RCC 7860 (cell line): ENCODE measurements at regions not wholly inside any gene's neighbourhood (a gene's known extent, or its start where the extent isn't known, plus 50 kb on each side); places are given as distances from the start of the nearest gene placed in this dataset.
A peak's percentile ranks its signal among the peaks of the same experiment; 100 is the strongest.
"Not testable (repeated sequence)": the region's sequence is repeated elsewhere in the genome, so short reads cannot be mapped to it uniquely, and the experiment has no call there.

Experiments
- DNase-seq: peaks from one replicate; pipeline ENCODE4 v3.0.0-alpha.2; 2015; ENCODE audit warnings: low spot score
- FAIRE-seq: peaks from 2 replicates; lab custom pipeline; 2012; peaks lifted over from hg19 to GRCh38; lab: Jason Lieb, UNC

- FAIRE-seq (no peak), DNase-seq (no peak)
Measured at GRCh38 chr13:79998381-79998880, 342.5 kb downstream of the SPRY2 start.

GRCh38 chr13:79997244-79997643 lies 343.7 kb downstream of the SPRY2 start:
- FAIRE-seq (no peak), DNase-seq (no peak)

GRCh38 chr13:79995334-79995733 lies 345.6 kb downstream of the SPRY2 start:
- peak; percentile 74 for DNase-seq
- FAIRE-seq, result peak; percentile 70

- no peak for FAIRE-seq
- DNase-seq, result no peak
Measured at GRCh38 chr13:79992111-79992510, 348.8 kb downstream of the SPRY2 start.

- DNase-seq (no peak), FAIRE-seq (no peak)
Measured at GRCh38 chr13:79990048-79990447, 350.9 kb downstream of the SPRY2 start.

- DNase-seq (peak; percentile 31), FAIRE-seq (no peak)
Measured at GRCh38 chr13:79989217-79989661, 351.7 kb downstream of the SPRY2 start.

GRCh38 chr13:79988573-79988972 lies 352.4 kb downstream of the SPRY2 start:
- DNase-seq (no peak), FAIRE-seq (no peak)

GRCh38 chr13:79987761-79988160 lies 353.2 kb downstream of the SPRY2 start:
- FAIRE-seq (no peak), DNase-seq (no peak)

- DNase-seq (no peak), FAIRE-seq (no peak)
Measured at GRCh38 chr13:79987323-79987722, 353.6 kb downstream of the SPRY2 start.

GRCh38 chr13:79986890-79987289 lies 354.0 kb downstream of the SPRY2 start:
- FAIRE-seq (no peak), DNase-seq (no peak)

- DNase-seq, FAIRE-seq: not testable (repeated sequence)
Measured at GRCh38 chr13:79974935-79975650, 365.8 kb downstream of the SPRY2 start.

GRCh38 chr13:79973533-79973963 lies 367.4 kb downstream of the SPRY2 start:
- no peak for DNase-seq
- no peak for FAIRE-seq

- FAIRE-seq (no peak), DNase-seq (no peak)
Measured at GRCh38 chr13:79972066-79972569, 368.8 kb downstream of the SPRY2 start.

- DNase-seq (no peak), FAIRE-seq (no peak)
Measured at GRCh38 chr13:79966493-79966895, 374.4 kb downstream of the SPRY2 start.

GRCh38 chr13:79966059-79966458 lies 374.9 kb downstream of the SPRY2 start:
- FAIRE-seq (no peak), DNase-seq (no peak)

- DNase-seq (no peak), FAIRE-seq (no peak)
Measured at GRCh38 chr13:79946556-79946955, 394.4 kb downstream of the SPRY2 start.

GRCh38 chr13:79943346-79944023 lies 397.4 kb downstream of the SPRY2 start:
- no peak for FAIRE-seq
- DNase-seq, result no peak

GRCh38 chr13:79941752-79942151 lies 399.2 kb downstream of the SPRY2 start:
- DNase-seq, result no peak
- no peak for FAIRE-seq

- no peak for DNase-seq
- no peak for FAIRE-seq
Measured at GRCh38 chr13:79939689-79940088, 401.2 kb downstream of the SPRY2 start.

- FAIRE-seq, result no peak
- no peak for DNase-seq
Measured at GRCh38 chr13:79937771-79938216, 403.1 kb downstream of the SPRY2 start.

- no peak for FAIRE-seq
Measured at GRCh38 chr13:79937311-79937710, 403.6 kb downstream of the SPRY2 start.

More at GRCh38 chr13:79937311-79937710, 403.6 kb downstream of the SPRY2 start:
- no peak for DNase-seq
